NB4 (cell line): ENCODE measurements at regions not wholly inside any gene's neighbourhood (a gene's known extent, or its start where the extent isn't known, plus 50 kb on each side); places are given as distances from the start of the nearest gene placed in this dataset.

Source experiments
- DNase-seq: peaks from one replicate; pipeline ENCODE4 v3.0.0; 2010; ENCODE audit warnings: low read depth
- H3K4me3 ChIP-seq: one replicate; pipeline ENCODE4 v1.5.1; 2011; ENCODE audit warnings: mild to moderate bottlenecking, low read depth, low read length, moderate library complexity
- MAX ChIP-seq: IDR thresholded peaks from 2 replicates; pipeline ENCODE4 v1.6.1; 2011; ENCODE audit warnings: low read depth, low read length
- MYC ChIP-seq: IDR thresholded peaks from 2 replicates; pipeline ENCODE4 v1.6.1; 2011; ENCODE audit warnings: low read depth, low read length
- POLR2A ChIP-seq: IDR thresholded peaks from 2 replicates; pipeline ENCODE4 v1.6.1; 2011; ENCODE audit warnings: mild to moderate bottlenecking; ENCODE audit not compliant: insufficient read length; ENCODE audit errors: extremely low read depth
- TF ChIP-seq, protein P1 (sequence below): IDR thresholded peaks from one replicate; pipeline ENCODE4 v1.5.1; 2012; ENCODE audit warnings: low read depth, low read length

DNA sequence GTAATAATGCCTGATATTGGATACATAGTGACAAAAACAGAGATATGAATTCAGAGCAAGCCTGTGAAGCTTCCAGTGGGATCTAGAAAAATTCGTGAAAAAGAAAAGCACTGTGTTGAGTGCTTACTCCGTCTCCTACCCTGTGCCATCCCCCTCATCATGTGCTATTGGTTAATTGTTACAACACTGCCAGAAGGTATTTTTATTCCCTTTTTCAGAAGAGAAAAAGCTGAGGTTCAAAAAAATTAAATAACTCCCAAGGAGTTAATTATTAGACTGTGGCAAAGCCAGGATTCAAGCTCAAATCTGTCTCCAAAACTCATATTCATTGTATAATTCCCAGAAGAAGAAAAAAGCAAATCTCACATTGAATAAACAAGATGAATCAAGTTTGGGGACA, 735.5 kb upstream of the ACVR2A start:
- TF ChIP-seq MAX (no peak), POLR2A (no peak), MYC (no peak)
- TF ChIP-seq, protein P1, sequence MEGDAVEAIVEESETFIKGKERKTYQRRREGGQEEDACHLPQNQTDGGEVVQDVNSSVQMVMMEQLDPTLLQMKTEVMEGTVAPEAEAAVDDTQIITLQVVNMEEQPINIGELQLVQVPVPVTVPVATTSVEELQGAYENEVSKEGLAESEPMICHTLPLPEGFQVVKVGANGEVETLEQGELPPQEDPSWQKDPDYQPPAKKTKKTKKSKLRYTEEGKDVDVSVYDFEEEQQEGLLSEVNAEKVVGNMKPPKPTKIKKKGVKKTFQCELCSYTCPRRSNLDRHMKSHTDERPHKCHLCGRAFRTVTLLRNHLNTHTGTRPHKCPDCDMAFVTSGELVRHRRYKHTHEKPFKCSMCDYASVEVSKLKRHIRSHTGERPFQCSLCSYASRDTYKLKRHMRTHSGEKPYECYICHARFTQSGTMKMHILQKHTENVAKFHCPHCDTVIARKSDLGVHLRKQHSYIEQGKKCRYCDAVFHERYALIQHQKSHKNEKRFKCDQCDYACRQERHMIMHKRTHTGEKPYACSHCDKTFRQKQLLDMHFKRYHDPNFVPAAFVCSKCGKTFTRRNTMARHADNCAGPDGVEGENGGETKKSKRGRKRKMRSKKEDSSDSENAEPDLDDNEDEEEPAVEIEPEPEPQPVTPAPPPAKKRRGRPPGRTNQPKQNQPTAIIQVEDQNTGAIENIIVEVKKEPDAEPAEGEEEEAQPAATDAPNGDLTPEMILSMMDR = no peak
- no peak overlapping the region for H3K4me3 ChIP-seq
- DNase-seq = no peak

DNA sequence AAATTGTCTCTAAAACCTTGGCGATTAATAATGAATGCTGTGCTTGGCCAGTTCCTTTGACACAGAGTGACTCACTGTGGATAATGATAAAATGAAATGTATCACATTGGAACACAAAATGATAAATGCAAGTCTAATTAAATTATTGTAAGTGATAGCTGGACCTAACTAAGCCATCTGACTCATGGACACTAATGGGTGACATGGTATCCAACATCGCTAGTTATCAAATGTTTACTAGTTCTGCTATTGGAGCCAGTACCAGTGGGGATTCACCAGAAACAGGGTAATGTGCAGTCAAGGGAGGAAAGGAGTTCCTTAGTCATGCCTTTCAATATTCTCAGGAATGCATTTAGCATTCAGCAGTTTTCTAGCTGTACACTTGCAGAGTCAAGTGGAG, 736.3 kb upstream of the ACVR2A start:
- no peak overlapping the region for H3K4me3 ChIP-seq
- DNase-seq = no peak
- TF ChIP-seq POLR2A (no peak), MAX (no peak), MYC (no peak)
- TF ChIP-seq, protein P1 = no peak

- no peak for TF ChIP-seq MYC
- no peak for TF ChIP-seq POLR2A
- TF ChIP-seq MAX = no peak
- TF ChIP-seq, protein P1 = no peak
- no peak overlapping the region for H3K4me3 ChIP-seq
- no peak for DNase-seq
Observed at GRCh38 chr2:147101941-147102790, 742.7 kb upstream of the ACVR2A start.

- H3K4me3 ChIP-seq = no peak overlapping the region
- no peak for DNase-seq
- TF ChIP-seq, protein P1 = no peak
- TF ChIP-seq POLR2A (no peak), MYC (no peak), MAX (no peak)
Observed at GRCh38 chr2:147100406-147101035, 744.3 kb upstream of the ACVR2A start.

- TF ChIP-seq MAX = no peak
- TF ChIP-seq, protein P1 = no peak
- no peak for TF ChIP-seq POLR2A
- TF ChIP-seq MYC = no peak
- DNase-seq = no peak
- no peak overlapping the region for H3K4me3 ChIP-seq
Observed at GRCh38 chr2:147099845-147100244, 745.0 kb upstream of the ACVR2A start.
